ENCODE measurements at regions not wholly inside any gene's neighbourhood (a gene's known extent, or its start where the extent isn't known, plus 50 kb on each side); places are given as distances from the start of the nearest gene placed in this dataset.

DNA sequence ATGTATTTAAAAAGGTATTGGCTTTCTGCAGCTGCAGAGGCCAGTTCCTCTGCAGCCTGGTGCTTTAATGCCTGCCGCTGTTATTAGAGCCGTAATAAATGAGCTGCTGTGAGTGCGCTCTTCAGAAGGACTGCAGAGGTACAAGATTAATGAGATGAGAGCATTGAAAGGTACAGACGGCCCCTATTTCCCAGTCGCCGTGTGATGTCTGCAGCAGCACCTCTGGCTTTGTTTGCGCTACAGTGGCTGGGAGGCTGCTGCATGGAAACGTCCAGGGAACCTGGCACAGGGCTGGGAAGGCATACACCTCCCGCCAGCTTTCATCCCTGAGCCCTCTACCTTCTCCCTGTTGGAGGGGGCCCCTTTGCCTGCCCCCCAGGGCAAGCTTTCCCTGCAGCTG, 383.8 kb upstream of the ZMIZ1 start:
- DNase-seq (ENCODE audit: low read depth in 2 of 2) = no peak

DNA sequence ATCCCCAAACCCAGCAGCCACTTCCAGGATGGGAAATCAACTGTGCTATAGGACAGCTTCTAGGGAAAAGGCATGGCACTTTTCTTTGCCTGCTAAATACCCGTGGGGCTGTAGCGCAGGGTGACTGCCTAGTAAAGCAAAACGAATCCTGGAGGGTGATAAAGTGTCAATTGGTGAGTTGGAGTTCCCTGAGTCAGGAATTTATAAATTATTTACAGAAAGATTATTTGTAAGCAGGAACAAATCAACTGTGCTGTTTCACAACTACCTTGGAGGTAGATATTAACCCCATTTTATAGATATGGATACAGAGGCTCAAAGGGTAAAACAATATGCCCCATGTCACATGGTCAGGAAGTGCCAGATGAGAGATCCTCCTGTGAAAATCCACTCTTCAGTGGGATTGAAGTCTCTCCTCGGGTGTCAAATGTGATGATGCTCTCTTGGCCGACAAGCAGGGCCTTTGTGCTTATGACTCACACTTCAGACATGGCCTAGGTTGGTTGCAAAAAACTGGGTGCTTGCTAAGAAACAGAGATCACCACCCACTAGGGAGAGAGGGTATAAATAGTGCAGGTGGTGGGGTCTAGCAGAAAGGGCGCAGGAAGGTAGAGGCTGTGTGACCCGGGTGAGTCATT, 383.2 kb upstream of the ZMIZ1 start:
- no peak for DNase-seq (ENCODE audit: low read depth in 2 of 2)

DNA sequence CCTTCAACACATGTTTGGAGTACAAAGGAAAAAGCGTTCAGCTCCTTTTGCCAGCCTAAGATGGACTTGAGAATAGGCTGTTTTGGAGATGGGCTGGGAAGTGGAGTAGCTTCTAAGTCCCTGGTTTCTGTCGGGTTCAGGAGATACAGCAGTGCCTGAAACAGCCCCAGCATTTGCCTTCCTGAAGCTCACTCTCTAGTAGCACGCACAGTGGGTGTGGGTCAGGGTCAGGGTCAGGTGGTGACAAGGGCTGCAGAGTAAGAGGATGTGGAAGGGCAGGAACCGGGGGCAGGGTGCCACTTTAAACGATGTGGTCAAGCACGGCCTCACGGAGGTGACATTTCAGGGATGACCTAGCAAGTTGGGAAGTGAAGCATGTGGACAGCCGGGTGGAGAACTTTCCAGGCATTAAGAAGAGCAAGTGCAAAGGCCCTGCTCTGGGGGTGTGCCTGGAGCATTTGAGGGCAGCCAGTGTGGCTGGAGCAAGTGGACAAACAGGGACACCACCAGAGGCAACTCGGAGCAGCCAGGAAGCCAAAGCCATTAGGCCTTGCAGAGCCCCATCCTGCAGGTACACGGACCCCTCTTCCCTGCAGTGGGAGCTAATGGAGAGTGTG, 382.2 kb upstream of the ZMIZ1 start:
- DNase-seq (ENCODE audit: low read depth in 2 of 2) = no peak

DNA sequence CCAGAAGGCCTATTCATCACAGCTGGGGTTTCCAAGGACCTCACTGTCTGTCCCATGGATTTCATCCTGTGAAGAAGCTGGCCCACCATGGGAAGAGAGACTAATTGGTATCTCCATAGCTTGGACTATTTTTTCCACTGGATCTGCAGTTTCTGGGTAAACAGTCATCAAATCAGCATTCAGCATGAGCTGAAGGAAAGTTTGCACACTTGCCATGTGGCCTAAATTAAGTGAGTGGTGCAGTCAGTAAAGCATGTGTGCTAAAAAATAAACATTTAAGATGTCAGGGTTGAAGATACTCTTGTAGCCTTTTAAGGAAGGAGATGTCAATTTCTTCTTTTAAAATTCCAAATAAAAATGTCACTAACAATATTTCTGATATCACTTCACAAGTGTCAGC, 381.1 kb upstream of the ZMIZ1 start:
- DNase-seq (ENCODE audit: low read depth in 2 of 2) = no peak

DNA sequence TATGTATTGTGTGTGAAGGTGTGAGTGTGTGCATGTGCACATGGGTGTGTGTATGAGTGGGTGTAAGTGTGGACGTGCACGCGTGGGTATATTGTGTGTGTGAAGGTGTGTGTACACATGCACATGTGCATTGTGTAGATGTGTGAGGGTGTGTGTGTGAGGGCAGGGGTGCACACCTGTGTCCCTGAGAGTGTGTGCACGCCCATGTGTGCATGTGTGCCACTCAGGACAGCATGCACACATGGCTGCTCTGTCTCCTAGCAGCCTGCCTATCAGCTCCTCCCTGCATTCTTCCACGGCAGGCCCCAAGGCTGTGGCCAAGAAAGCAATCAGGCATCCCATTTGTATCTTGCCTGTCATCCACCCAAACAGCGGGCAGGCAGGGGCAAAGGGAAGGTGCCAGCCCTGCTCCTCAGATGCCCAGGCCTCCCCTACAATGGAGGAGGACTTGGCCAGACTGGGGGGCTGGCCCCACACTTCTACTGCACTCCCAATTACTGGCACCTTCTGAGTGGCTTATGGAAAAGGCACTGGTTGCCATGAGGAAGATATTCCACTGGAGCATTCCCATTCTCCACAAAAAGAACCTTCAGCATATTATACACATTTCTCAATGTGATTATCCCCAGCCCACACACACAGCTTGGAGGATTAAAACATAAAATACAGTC, 380.4 kb upstream of the ZMIZ1 start:
- DNase-seq (ENCODE audit: low read depth in 2 of 2) = no peak

DNA sequence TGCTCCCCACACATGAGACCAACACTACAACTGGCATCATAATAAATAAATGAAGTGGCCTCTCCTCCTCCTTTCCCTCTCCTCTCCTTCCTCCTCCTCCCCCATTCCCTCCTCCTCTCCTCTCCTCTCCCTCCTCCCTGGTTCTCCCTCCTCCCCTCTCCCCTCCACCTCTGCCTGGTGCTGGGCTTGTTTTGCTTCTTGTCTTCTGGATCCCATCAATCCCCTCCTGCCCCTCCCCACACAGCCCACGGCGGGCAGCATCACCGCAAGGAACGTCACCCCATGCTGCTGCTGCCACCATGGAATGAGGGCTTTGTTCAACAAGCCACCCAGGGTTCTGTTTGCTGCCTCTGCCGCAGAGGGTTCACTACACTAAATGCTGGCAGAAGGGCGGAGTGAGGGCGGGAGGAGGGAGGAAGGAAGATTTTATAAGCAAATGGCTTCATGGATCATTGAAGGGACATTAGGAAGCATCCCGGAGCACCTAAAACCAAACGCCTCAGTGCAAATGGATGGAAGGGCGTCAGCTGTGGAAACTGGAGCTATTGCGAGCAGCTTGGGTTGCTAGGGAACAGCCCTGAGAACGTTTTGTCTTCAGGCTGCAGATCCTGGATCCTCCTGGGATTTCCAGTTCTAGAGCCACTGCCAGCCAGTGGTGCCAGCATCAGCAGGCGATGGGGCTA, 379.7 kb upstream of the ZMIZ1 start:
- no peak for DNase-seq (ENCODE audit: low read depth in 2 of 2)

DNA sequence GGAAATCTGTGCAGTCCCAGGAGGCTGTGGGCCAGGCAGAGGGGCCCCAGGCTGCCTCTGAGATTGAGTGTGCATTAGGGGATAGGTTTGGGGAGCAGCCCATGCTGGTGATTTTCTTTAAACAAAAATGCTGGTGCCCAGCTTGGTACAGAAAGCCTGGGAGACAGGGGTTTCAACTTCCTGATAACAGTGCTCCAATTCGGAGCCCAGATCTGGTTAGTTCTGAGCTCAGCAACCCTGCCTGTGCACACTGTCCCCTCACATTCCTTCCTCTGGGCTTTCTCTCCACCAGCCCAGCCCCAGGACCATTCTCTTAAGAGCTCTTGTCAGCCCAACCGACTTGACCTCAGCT, 379.2 kb upstream of the ZMIZ1 start:
- DNase-seq (ENCODE audit: low read depth in 2 of 2) = no peak

DNA sequence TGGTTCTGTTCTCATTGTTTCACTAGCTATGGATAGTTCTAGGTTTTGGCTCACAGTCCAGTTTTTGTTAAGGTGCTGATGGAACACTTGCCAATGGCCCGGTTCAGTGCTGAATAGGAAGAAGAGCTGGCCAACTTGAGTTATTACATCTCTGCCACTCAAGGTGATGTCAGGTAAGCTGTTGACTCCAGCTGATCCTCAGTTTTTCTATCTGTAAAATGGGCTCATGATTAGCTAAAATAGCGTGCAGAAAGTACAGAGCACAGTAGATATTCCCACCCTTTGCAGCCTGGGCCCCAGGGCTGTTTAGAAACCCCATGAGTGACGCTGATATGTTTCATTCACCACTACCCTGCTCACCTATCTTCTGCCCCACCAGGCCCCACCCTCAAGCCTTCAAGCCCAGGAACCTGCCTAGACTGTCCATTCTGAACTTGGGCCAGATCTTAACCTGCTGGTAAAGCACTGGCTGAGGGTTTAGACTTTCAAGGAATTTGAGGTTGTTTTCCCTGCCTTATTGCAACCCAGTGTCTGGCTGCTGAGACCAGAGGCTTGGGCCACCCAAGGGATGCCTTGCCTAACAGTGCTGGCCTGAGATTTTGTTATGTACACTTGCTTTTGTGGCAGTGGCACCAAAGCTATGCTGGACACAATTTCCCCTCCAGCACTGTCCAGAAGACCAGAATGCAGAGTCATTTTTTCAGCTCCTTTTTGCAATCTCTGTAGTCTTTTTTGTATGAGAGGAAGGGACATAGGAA, 378.2 kb upstream of the ZMIZ1 start:
- DNase-seq (ENCODE audit: low read depth in 2 of 2) = no peak

DNA sequence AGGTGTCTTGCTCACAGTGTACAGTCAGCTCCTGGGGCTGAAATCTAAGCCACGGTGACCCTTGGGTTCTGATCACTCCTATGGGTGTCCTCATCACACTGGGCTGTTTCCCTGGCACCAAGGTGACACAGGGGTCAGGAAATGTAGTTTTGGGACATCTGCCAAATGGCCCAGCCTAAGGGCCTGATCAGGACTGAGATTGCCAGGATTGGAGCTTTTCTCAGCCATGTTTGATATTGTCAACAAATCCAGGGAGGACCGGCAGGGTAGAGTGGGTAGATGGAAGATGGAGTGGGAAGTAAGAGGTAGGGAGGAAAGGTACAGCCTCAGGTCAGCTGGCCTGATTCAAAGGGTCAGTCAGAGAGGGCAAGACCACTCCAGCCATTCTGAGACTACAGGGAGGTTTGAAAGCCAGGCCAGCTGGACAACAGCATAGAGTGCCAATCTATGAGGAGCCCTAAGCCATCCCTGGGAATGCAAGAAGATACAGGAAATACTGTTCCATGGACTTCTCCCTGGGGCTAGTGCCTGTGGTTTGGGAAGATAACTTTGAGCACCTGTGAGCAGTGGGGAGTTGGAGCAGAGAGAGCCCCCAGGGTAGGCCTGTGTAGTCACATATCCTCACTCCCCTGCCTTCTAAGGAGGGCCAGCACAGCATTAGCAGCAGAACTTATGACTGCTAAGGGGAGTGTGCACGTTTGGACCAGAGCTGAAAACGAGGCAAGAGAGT, 377.3 kb upstream of the ZMIZ1 start:
- DNase-seq (ENCODE audit: low read depth in 2 of 2) = no peak

DNA sequence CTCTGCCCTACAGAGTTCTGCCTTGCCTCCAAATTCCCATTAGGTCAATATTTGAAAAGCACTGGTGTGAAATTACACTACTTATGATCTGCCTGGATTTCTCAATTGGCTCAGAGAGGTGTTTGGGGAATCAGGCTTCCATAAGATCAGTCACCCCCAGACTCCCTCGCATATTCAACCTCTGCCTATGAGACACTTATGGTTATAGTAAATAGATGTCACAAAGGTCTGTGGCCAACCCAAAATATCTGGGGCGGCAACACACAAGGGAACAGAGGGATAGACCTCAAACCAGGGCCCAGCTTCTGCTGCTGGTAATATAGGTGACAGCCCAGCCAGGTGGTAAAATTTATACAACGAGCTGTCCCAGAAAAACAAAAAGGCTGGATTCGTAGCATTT, 376.7 kb upstream of the ZMIZ1 start:
- DNase-seq (ENCODE audit: low read depth in 2 of 2) = no peak

DNA sequence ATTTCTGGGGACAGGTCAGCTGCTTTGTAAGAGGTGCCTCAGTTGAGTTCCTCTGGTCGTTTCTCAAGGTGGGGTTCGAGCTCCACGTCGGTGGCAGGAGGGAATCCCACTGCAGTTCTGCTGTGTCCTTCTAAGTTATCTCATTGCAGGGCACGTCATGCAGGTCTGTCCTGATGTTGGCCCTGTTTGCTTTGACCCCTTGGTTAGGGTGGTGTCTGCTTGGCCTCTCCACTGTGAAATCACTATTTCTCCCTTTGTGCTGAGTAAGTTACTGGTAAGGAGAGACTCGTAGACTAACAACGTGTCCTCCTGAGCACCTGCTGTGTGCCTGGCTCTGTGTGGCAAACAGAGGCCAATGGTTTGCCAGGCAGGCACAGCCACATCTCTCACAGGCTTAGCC, 372.9 kb upstream of the ZMIZ1 start:
- DNase-seq (ENCODE audit: low read depth in 2 of 2) = no peak

DNA sequence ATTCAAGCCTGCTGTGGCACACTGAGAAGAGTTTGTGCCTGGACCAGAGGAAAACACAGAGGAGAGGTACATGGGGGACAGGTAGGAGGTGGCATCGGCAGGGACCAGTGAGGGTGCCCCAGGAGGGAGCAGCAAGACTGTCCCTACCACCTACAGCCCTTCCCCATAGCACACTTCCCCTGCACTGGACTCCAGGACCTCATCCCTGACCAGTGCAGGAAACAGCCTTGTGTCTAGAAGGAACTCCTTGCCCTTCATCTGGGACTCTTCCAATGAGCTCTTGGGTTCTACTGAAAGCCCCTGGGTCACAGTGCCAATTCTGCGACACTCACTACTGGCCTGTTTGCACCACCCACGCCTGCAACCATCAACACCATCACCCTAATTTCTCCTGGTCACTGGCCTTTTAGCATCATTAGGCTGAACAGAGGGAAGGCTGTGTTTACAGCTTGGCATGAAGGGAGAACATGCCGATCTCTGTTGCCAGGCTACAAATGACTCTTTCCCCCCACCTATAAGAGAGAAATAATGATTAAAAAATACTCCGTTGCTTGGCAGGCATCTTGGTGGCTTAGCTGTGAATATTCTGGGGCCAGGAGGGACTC, 371.9 kb upstream of the ZMIZ1 start:
- DNase-seq (ENCODE audit: low read depth in 2 of 2) = no peak

DNA sequence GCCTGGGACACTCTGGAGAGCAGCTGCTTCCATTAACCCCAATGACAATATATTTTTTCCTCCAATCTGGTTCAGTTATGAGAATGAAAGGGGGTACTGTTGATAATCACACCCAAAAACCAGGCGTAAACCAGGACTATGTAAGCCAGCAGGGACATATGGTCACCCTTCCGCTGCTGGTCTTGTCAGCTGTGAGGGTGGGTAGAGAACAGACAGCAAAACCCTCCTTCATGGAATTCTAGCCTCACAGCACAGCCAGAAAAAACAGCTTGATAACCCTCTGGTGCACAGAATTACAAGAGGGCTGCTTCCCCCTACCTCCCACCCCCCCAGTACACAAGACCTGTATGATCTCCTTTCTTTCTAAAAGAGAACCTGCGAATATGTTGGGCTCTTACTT, 368.8 kb upstream of the ZMIZ1 start:
- no peak for DNase-seq (ENCODE audit: low read depth in 2 of 2)

DNA sequence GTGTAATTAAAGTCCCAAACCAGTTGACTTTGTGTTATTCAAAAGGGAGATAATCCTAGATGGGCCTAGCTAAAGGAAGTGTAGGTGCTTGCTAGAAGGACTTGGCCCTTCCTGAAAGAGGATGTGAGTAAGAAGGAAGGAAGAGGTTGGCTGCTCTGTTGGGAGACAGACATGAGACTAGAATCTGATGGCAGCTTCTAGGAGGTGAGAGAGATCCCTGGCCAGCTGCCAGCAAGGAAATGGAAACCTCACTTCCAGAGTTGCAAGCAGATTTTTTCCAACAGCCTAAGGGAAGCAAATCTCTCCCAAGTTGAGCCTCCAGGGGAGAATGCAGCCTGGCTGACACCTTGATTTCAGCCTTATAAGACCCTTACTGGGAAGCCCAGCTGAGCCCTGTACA, 368.4 kb upstream of the ZMIZ1 start:
- no peak for DNase-seq (ENCODE audit: low read depth in 2 of 2)

DNA sequence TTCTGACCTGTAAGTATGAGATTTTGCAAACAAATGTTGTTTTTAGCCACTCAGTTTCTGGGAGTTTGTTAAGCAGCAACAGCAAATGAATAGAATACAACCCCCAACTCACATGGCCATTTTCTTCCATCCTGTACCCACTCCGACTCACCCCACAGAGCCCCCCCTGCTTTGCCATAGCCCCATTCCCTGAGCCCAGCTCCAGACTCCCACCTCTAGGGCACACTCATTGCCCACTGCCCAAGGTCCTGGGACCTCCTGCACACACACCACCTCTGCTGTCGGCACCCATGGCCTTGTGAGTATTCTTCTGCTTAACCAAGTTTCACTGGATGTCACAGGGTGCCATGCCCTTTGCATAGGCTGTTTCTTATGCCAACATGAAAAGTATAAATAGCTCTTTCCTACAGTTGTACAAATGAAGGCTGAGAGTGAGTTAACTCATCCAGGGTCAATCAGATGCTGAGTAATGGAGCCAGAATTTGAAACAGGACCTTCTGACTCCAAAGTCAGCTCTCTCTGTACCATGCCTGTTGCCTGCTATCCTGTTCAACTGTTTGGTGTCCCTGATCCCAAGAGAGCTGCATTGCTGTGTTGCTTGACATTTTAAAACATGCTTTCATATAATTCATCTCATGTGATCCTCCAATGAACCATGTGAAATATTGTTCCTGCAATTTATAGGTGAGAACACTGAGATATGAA, 367.8 kb upstream of the ZMIZ1 start:
- DNase-seq (ENCODE audit: low read depth in 2 of 2) = no peak

DNA sequence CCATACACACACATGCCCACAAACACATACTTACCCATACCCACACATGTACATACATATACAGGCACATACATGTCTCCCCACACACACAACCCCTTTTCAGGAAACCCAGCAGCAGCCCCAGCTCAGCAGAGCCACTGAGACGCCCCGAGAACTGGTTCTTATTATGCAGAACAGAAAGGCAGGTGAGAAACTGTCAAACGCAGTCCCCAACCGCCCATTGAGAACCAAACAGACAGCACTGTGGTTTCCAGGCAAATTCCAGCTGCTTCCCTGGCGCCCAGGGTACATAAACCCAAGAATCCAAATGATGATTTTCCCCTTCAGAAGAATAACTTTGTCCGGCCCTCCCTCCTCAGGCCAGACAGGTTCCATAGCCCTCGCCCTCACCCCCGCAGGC, 366.6 kb upstream of the ZMIZ1 start:
- DNase-seq (ENCODE audit: low read depth in 2 of 2) = no peak

DNA sequence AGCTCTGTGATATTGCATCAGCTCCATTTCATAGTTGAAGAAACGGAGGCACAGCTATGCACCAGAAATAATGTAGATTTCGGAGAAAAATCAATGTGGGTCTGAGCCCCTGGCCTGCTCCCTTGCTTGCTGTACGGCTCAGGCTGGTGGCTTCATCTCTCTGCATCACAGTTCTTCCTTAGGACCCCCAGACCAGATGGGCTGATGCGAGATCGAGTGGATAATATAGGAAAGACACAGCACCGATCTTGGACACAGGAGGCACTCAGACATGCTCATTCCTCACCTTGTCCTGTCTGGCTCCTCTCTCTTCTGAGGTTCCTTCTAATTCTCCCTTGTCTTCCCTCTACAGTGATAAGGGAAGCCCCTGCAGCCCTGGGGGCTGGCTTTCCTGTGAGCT, 365.9 kb upstream of the ZMIZ1 start:
- DNase-seq (ENCODE audit: low read depth in 2 of 2) = no peak

DNA sequence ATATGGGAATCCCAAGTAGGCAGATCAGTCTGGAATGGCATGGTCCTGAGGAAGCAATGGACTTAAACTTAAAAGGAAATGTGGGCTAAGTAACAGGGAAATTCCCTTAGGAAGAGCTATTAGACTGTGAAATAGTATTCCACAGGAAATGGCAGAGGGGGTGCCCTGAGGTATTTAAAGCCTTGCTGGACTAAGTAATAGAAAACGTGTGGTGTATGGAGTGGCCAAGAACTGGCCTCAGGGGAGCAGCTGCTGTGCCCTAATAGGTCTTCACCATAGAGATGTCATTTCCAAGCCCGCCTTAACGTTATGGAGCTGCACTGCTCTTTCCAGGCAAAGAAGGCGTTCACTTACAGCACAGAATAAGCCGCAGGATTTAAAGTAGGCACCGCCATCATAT, 365.2 kb upstream of the ZMIZ1 start:
- DNase-seq (ENCODE audit: low read depth in 2 of 2) = no peak

DNA sequence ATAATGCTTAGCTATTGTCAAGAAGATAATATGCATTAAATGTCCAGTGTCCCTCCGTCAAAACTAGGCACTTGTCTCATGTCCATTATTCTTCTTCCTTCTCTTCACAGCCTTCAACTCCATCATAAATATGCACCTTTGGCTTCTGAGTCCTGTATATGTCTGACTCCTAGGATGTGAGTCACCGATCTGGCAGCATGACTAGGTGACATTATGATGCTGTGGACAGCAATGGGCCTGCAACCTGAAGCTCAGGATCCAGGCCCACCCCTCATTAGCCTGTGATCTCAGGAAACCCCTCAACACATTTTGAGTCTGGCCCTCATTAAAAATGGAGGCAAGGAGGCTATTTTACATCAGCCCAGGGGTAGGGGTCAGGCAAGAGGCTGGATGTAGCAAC, 362.5 kb upstream of the ZMIZ1 start:
- DNase-seq (ENCODE audit: low read depth in 2 of 2) = no peak

DNA sequence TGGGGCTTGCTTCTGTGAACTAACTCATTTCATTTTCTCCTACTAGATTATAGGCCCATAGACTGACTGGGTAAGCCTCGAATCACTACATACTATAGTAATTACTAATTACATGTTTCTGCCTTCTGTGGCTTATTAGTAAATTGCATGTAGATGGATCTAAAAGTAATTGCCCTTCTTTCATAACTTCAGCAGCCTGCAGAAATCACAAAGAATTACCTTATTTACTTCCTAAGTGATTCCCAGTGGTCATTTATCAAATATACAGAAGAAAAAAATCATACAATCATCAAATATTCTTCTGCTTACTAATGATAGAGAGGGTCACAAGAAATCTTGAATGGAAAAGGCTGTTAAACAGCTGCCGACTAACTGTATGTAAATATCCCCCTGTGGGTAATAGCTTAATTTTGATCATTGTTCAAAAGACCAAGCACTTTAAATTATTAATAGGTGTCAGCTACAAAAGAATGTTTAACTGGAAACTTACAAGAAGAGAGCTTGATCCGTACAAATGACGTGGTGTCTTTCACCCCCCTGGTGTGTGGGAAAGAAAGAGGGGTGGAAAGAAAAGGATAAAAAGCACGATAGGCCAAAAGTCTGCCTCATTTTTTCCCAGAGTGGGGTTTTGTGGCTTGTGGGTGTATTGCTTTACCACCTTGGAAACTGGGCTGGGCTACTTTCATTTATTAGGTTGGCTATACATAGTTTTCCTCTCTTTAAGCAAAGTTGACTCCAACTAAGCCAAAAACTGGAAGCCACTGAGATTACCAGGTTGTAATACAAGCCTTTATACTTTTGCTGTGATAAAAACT, 361.8 kb upstream of the ZMIZ1 start:
- no peak for DNase-seq (ENCODE audit: low read depth in 2 of 2)
